GM18519 (cell line): ENCODE measurements at regions not wholly inside any gene's neighbourhood (a gene's known extent, or its start where the extent isn't known, plus 50 kb on each side); places are given as distances from the start of the nearest gene placed in this dataset.
A peak's percentile ranks its signal among the peaks of the same experiment; 100 is the strongest.
"Not testable (repeated sequence)": the region's sequence is repeated elsewhere in the genome, so short reads cannot be mapped to it uniquely, and the experiment has no call there.

Experiments
- ATAC-seq: cut with Tn5 transposase; IDR thresholded peaks from one replicate; pipeline ENCODE4 v1.9.1; 2021; ENCODE audit warnings: mild to moderate bottlenecking, moderate library complexity; ENCODE audit not compliant: unreplicated experiment, low FRiP score

DNA sequence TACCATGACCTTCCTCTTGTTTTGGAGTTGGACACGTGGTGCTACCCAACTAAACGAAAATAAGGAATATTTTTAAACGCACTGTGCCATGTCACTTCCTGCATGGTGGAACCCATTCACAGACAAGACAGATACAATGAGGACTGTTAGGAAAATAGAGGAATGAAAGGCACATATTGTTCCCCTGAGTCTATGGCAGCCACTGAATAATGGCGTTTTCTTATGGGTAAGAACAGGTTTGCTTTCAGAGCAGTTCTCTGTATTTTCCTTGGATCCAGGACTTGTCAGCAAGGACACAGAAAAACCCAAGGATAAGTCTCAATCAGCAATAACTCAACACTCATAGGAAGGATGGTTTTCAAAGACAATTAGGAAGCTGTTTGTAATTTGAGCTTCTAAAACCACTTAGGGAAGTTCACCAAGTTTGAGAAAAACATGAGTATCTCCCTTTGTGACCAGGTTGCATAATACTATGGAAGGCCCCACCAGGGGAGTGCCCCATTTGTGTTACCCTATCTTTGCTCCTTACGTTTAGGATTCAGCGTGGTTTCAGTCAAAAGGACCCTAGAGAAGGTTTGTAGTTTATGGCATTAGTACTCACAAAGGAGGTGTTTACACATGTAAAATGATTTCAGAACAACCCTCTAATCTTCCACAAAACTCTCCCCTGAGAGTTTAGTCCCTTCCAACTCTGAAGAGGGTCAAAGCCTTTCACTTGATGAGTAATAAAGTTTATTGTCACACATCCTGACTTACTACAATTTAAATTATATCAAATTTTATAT, 487.2 kb upstream of the ATP11B start:
- ATAC-seq, result no peak

DNA sequence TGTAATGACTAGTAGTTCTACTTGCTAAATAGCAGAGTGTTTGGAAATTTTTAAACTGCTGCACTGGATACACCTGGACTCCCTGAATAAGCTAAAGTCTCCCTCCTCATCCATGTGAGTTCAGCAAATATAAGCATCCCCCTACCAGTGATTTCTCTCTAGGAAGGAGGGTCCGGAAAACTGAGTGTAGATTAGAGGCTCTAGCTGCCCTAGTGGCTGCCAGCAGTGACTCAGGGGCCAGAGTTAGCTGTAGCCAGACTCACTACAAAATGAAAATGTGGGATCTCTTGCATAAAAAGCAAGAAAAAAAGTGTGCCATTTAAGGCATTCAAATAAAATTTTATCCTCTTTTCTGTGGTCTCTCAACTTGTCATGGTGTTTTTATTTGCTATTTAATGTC, 485.0 kb upstream of the ATP11B start:
- ATAC-seq, result no peak

DNA sequence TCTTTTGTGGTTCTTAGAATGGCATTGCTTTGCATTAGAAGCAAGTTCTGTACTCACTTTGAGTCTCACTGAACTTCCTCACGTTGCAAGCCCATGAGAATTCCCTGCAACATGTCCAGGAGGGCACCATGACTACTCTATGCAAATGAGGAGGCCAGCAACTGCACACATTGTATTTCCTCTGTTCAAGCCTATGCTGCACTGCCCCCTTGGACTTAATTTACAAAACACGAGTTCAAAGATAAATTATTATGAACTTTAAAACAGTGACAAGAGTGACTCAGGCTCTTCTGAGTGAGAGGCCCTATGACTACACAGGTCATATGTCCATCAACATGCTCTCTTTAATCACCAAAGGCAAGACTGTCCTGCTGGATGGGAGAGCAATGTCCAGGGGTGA, 484.2 kb upstream of the ATP11B start:
- ATAC-seq, result no peak

DNA sequence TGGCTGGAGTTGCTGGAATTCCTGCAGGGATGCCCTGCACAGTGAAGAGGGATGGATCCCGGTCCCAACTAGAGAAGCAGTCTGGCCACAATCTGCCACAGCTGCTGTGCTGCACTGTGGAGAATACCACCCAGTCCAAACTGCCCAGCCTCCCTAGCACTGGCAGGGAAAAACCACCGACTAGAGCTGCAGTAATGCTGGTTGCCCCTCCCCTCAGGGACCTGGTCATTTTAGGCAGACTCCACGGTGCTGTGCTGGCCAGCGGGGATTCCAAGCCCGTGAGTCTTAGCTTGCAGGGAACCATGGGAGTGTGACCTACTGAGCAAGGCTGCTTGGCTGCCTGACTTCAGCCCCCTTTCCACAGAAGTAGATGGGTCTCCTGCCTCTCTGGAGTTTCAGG, 478.0 kb upstream of the ATP11B start:
- no peak for ATAC-seq

DNA sequence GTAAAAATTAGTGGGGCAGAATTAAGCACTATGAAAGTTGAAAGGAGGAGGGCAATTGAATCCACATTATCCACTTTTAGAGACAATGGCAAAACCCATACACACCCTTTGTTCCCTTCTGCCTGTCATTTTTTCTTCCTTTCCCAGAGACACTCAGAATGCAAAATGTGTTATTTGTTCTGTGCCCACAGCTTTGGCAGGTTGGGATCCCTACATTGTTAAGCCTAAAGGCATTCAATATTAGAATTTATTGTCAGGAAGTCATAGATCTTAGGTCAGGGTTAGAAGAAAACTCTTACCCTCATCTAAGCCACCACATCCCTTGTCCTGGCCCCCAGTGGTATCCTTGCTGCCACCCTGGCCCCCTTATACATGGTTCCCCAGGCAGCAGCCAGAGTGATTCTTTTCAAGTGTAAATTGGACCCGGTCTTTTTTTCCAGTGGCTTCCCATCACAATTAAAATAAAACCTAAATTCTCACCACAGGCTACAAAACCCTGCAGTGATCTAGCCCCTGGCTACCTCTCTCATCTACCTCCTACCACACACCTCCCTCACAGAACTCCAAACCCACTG, 470.1 kb upstream of the ATP11B start:
- ATAC-seq, result no peak

DNA sequence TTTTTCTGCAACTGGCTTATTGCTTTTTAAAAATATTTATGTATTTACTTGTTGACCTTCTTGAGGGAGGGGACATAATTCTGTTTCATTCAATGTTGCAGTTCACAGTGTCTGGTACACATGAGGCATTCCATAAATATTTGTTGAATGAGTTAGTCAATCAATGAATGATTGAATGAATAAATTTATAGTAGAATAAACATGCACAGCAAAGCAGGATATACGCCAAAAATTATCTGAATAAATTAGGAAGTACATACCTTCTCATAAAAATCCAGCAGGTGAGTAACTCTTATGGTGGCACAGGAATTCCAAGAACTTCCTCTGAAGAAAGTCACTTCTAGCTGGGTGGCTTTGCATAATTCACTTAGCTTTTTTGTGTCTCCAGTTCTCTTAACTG, 469.4 kb upstream of the ATP11B start:
- ATAC-seq, result no peak

DNA sequence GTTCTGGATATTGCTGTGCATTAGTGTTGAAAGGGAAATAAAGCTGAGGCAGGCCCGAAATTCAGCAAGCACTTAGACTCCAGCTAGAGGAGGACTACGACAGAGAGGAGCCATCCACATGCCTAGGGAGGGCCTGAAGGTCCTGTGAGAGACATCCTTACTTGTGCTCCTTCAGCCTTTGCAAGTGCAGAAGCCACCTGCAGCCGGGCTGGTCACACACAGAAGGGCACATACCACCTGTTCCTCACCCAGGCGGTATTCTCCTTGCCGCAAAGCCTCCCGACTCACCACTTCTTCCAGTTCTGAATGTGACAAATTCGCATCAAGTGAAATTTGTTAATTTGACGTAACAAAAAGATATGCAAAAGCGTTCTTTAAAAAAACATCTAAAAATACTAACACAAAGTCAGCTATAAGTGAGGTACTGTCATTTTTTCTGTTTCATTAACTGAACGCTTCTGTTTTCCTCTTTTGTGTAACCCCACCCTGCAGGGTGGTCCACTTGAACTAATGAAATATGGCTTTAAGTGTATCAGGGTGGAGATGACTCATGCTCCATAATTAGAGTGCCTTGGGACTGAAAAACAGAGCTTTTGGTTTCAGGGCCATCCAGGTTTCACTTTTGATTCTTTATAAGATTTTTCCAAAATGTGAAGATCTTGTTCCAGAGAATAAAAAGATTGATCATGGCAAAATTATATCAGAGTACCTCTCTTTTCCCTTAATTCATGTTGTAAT, 467.9 kb upstream of the ATP11B start:
- peak; percentile 77 for ATAC-seq

DNA sequence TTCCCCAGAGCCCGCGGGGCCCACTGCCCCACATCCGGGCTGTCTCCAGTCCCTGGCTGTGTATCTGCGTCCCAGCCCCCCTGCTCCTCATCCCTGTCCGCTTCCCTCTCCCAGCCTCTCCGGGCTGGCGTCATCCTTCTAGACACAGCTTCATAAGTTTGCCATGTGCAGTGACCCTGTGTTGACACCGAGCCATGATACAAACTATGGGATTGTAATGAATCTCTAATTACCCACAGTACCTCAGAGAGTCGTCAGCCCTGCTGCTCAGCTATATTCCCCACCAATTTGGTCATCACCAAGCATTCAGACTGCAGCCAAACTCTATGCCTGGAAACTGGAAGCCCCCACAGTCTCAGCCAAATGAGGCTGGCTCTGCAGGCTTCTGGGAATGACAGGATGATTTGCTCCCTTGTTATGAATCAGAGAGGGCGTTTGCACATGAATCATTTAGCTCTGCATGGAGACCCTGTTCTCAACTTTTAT, 466.1 kb upstream of the ATP11B start:
- ATAC-seq, result no peak

DNA sequence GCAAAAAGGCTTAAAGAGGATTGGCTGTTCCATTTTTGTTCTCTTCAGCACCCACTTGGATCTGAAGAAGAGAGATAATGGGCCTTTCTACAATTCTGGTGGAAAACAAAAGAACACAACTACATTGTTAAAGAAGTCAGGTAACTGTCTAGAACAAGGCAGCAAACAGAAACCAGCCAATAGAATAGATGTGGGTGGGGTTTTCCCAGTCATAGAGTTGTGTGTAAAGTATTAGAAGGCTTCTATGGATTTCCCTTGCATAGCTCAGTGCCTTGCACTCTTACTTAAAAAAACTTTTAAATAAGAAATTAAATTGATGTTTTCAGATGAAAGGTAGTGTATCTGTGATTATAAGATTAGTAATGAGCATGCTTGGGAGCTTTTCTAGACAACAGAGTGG, 462.7 kb upstream of the ATP11B start:
- peak; percentile 58 for ATAC-seq

DNA sequence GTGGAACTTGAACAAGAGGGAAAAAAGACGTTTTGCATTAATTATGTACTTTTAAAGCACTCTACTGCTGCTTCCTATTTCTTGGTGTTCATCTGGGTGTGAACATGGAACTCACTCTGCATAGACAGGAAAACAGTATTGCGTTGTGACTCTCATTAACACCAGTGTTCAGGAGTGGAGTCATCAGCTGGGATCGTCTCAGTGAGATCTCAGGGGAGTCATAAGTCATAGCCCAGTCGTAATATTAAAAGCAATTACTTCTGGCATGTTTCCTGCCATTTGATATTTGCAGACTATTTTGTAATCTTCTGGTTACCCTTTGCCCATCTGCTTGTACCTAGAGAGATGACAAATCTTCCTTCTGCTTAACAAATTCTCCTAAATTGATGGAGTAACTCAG, 462.0 kb upstream of the ATP11B start:
- ATAC-seq, result no peak

DNA sequence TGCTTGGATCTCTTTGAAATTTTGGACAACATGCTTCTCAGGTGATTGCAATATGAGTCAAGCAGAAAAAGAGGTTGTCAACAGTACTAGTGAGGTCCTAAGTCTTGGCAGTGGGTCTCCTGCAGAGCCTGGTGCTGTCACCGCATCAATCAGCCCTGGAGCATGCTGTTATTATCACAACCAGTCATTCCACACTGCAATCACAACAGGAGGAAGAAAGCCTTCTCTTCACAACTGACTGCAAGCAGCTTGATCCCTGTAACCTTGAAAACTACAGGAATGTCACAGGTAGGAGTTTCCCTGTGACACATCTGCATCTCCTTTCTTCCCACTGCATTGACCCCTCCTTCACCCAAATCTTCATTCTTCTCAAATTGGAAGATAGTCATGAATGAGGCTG, 451.1 kb upstream of the ATP11B start:
- no peak for ATAC-seq

DNA sequence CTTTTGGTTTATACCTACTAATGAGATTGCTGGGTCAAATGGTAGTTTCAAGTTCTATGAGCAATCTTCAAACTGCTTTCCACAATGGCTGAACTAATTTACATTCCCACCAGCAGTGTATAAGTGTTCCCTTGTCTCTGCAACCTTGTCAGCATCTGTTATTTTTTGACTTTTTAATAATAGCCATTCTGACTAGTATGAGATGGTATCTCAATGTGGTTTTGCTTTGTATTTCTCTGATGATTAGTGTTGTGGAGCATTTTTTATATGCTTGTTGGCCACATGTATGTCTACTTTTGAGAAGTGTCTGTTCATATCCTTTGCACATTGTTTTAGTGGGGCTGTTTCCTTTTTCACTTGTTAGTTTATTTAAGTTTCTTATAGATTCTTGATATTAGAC, 449.3 kb upstream of the ATP11B start:
- ATAC-seq, result not testable (repeated sequence)

DNA sequence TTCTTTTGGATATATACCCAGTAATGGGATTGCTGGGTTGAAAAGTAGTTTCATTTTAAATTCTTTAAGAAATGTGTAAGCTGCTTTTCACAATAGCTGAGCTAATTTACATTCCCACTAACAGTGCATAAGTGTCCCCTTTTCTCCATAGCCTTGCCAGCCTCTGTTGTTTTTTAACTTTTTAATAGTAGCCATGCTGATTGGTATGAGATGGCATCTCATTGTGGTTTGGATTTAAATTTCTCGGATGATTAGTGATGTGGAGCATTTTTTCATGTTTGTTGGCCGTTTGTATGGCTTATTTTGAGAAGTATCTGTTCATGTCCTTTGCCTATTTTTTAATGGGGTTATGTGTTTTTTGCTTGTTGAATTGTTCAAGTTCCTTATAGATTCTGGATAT, 444.3 kb upstream of the ATP11B start:
- ATAC-seq, result no peak

DNA sequence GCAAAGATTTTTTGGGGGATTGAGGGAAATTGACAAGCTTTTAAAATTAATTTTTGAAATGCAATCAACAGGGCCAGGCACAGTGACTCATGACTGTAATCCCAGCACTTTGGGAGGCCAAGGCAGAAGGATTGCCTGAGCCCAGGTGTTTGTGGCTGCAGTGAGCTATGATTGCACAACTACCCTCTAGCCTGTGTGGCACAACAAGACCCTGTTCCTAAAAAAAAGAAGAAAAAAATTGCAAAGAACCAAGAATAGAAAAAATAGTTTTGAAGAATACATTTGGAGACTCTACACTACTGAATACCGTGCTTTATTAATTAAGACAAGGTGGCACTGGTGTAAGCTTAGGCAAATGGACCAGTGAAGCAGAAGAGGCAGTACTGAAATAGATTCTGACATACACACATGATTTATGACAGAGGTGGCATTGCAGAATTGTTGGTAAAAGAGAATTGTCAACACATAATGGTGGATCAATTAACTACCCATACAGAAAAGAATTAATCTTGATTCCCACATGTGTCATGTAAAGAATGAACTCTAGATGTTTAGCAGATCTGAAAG, 443.3 kb upstream of the ATP11B start:
- no peak for ATAC-seq

DNA sequence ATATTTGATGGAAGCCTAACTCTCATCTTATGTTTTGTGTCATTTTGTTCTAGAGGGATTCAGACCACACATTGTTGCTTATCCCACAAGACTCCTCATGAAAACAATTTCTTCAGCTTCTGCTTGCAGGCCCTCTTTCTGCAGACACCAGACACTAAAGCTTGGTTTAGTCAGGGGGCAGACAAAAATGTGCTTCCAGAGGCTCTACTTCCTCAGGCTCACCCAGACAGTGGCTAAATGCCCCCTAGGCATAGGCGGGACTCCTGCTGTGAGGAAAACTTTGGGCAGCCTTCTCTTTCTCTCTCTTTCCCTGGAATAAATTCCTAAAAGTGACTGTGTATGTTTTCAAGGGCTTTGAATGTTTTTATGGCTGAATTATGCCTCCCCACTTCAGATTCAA, 435.4 kb upstream of the ATP11B start:
- ATAC-seq, result no peak

DNA sequence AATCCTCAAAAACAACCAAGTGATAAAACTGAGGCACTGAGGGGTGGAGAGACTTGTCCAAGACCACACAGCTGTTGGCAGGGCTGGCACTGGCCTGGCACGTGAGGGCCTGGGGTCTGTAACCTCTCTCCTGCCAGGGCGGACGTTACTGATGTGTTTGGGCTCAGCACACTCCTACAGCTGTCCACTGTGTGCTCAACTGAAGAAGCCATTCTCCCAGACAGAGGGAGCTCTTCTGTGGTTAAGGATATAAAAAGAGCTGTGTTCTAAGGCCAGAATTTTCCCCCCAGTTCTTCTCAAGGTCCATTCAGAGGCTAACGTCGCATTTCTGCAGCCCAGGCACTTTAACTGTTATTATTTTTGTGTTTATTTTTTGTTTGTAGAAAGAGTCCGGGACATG, 429.0 kb upstream of the ATP11B start:
- no peak for ATAC-seq

DNA sequence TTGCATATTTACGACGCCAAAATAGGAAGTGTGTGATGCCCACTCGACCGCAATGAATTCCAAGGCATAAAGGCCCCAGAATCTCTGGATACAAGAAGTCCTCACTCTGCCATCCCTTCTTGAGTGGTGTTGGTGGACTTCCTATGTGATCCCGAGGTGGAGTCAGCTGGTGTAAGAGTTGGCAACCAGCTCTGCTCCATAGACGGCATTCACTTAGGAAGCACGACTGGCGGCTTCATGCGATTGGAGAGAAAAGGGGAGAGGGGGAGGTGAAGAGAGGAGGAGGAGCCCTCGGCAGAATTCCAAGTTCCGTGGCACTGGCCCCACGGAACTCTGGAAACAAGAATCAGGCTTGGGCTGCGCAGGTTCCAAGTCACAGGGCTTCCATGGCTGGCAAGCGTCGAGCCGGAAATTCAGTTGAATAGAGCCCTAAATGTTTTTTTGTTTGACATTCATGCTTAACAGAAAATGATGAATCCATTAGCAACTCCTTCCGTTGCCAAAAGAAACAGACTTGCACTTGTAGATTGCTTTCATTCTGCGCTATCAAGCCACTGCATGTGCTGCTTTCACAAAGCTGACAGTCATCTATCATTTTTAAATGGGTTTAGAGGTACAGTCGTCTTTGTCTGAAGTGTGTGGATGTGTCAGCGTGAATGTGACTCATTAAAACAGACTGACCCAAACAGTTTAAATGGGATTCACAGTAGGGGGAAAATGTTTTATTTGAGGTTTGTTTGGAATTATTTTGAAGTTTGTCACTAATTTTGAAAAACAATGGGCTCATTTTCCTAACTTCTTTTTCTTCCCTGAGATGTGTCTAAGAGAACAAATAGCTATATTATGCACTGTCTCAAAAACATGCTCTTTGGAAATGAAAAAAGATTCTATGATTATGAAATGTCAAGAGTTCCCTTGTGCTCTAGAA, 428.3 kb upstream of the ATP11B start:
- ATAC-seq, result no peak

DNA sequence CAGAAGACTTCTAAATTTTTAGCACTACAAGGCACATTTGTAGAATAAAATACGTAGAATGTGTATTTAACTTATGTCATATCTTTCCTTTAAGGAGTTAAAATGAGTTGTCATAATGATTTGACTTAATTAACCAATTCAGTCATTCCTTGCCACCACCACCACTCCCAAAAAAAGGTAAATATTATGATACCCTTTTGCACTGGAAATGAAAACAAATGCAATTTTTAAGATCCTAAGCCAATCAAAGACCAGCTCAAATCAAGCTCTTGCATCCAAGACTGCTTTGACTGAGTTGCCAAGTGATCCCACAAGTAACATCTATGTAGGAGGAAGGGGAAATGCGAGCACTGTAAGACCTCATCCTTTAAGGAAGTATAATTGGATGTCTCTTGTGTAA, 426.6 kb upstream of the ATP11B start:
- no peak for ATAC-seq

DNA sequence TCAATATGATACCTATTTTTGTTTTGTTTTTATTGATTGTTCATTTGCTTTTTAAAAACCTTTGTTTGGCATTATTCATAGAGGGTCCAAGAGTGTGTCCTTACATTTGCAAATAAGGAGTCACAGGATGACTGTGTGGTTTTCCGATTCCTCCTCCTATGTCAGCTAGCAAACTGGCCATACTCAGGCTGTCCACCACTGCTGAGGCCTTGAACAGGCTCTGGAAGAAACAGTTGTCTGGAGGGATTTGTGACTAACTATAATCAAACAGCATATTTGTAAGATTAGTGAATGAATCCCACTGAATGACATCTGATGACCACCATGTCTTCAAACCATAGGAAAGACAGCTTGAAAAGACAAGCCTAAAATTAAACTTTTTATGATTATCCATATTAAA, 423.4 kb upstream of the ATP11B start:
- no peak for ATAC-seq

DNA sequence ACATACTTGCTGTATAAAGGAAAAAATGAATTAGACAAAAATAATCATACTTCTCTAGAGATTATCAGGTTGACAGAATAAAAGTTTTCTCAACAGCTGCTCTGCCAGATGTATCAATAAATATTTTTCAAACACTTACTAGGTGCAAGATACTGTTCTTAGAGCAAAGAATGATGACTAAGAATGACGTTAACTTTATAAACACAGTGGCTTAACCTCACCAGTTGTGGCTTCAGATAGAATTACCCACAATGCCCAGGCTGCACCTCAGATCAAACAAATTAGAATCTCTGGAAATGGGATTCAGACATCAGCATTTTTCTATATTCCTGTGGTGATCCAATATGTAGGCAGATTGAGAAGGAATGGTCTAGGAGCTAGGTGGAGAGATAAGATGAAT, 422.4 kb upstream of the ATP11B start:
- ATAC-seq, result no peak
